H1 (cell line): ENCODE measurements at regions not wholly inside any gene's neighbourhood (a gene's known extent, or its start where the extent isn't known, plus 50 kb on each side); places are given as distances from the start of the nearest gene placed in this dataset.

ENCODE experiments used
- BCL11A ChIP-seq, 2 experiments: IDR thresholded peaks; one replicate each; pipeline ENCODE4 v1.6.1; 2011; ENCODE audit warnings: low read depth in 2 of 2, low read length in 2 of 2, mild to moderate bottlenecking in 2 of 2
- CHD7 ChIP-seq: fragments of 300-600 bp; sonication (generic); IDR thresholded peaks from 2 replicates; pipeline ENCODE4 v1.7.1; 2012; ENCODE audit warnings: low read length, moderate library complexity, mild to moderate bottlenecking, inconsistent platforms; ENCODE audit not compliant: insufficient replicate concordance
- CTCF ChIP-seq, 3 experiments: IDR thresholded peaks; 1 replicate in 2 of 3; 2 replicates in 1 of 3; pipeline versions ENCODE4 v1.5.1 to v1.6.1; 2011; ENCODE audit warnings: low read length in 3 of 3, mild to moderate bottlenecking in 3 of 3, inconsistent platforms in 2 of 3, low read depth in 1 of 3, moderate library complexity in 1 of 3; ENCODE audit not compliant: insufficient read depth in 1 of 3; ENCODE audit errors: control extremely low read depth in 1 of 3
- YY1 ChIP-seq: IDR thresholded peaks from 2 replicates; pipeline ENCODE4 v1.6.1; 2011; ENCODE audit warnings: low read depth, mild to moderate bottlenecking, low read length

GRCh38 chr7:128160296-128160695 is 80.8 kb upstream of the LEP start (continued):
- TF ChIP-seq CHD7: no peak
- TF ChIP-seq YY1: no peak
- TF ChIP-seq CTCF (IDR thresholded peaks at IDR 0.05; ENCODE audit: control extremely low read depth in 1 of 3, insufficient read depth in 1 of 3, low read depth in 1 of 3, low read length in 3 of 3): no peak
- no peak for TF ChIP-seq BCL11A (IDR thresholded peaks at IDR 0.05; ENCODE audit: low read depth in 2 of 2, low read length in 2 of 2)
